COLO829 (cell line): ENCODE measurements at regions not wholly inside any gene's neighbourhood (a gene's known extent, or its start where the extent isn't known, plus 50 kb on each side); places are given as distances from the start of the nearest gene placed in this dataset.

ENCODE experiments used
- DNase-seq: peaks from one replicate; pipeline ENCODE4 v3.0.0; 2012; ENCODE audit warnings: low spot score

DNA sequence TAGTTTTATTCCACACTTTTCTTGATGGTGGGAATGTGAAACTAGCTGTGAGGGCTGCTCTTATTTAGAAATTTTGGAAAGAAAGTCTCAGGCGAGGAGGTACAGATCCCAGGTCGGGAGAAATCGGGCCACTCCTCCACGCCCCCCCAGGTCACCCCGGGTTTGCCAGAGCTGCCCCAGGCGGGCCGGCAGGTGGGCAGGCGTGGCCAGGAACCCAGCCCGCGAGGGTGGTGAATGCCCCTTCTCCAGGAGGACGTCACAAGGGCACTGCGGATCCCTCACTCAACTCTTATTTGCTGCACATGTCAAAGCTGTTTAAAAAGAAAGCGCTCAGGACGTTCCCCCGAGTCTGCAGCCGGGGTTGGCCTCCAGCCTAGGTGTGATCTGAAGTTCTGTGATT, 60.5 kb upstream of the SLCO4A1 start:
- no peak for DNase-seq

GRCh38 chr20:62583424-62583920, 58.8 kb upstream of the SLCO4A1 start:
- no peak for DNase-seq

GRCh38 chr20:62584671-62585460, 57.4 kb upstream of the SLCO4A1 start:
- DNase-seq: no peak

DNA sequence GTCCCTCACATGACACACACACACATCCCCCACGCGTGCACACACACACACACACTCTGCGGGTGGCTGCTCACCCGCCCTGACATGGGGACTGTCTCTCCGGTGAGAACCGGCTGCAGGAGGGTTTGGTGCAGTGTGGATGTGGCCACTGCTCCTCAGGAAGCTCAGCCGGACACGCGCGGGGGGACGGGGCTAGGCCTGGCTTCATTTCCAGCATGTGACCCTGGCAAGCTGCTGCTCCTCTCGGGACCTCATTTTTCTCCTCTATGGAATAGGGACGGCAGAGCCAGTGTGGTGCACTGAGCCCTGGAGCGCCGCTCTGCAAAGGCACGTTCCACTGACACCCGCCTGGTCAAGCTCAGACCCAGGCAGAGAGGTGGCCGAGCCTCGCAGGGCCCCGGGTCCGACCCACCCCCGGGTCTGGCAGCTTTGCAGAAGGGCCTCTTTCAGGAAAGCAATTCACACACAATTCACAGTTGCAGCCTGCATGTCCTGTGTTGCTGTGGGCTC, 56.8 kb upstream of the SLCO4A1 start:
- DNase-seq: no peak

DNA sequence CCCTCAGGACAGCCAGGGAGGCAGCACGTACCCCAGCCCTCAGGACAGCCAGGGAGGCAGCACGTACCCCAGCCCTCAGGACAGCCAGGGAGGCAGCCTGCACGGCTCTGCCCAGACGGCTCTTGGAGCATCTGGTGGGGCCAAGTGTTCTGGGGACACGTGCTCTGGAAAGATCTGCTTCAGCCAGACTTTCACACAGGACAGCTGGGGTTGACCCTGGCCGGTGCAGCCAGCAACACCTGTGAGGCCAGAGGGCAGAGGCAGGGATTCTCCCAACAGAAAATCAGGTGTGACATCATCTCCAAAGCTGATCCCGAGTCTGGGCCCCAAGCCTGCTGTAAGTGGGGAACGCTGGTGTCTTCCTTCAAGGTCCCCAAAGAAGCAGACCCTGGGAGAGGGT, 55.5 kb upstream of the SLCO4A1 start:
- DNase-seq: no peak

DNA sequence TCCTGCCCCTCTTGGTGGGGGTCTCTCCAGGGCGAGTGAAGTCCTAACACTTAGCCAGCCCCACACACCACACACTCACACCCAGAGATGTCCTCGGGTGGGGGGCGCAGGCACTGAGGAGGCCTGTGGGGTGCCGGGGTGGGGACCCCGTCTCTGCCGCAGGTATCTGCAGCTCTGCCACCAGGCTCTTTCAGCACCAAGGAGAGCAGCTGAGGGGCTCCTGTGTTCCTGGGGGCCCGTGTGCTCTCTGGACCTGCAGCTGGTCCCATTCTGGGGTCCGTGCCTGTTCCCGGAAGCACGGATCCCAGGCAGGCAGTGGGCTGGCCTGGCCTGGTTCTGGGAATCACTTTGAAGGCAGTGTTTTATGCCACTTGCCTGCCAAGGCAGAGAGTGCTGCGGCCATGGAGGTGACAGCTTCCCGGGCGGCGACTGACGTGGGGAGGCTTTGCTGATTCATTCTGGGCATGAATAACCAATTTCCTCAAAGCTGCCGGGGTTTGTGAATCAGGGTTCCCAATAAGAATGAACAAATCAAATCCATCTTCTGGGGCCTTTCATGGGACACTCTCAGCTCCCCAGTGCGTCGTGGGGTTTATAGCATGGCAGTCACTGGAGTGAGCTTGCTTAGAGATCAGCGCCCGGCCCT, 54.4 kb upstream of the SLCO4A1 start:
- no peak for DNase-seq

DNA sequence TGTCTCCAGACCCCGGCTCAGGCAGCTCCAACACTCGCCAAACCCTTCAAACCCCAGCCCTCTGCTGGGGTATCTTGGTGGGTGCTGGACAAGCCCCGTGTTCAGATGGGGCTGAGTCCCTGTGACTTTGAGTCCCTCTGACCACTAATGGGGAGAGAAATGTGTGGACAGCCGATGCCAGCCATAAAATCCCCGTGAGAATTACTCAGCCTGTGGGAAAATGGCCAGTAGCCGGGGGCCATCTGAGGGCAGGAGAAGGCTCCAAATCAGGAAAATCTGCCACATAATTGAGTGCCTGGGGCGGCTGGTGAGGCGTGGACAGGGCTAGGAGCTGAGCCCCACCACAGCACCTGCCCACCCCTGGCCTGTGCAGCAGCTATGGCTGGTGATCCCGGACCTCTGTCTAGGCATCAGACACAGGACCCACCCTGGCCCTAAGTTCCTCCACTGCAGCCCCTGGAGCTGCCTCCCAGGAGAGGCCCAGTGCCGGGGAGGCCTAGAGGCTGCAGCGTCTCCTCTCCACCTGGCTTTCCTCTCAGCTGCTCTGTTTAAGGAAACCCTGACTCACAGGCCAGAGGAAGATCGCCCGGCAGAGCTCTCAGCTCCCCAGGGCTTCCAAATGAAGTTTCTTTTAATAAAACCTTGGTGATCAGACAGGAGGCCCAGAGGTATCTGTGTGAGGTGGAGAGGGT, 53.7 kb upstream of the SLCO4A1 start:
- no peak for DNase-seq

DNA sequence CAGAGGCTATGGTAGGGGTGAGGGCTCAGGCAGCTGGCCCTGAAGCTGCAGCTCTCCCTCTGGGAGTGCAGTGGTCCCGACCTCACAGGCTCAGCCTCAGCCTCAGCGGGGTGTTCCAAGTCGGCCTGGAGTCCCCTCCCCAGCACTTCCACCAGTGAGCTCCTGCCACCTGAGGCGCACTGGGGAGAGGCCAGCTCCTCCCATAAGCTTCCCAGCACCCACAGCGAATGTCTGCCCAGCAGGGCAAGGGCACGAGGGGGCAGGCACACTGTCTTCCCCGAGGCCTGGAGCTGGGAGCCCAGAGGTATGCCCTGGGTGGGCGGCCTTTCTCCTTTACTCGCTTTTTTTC, 53.2 kb upstream of the SLCO4A1 start:
- DNase-seq: no peak

GRCh38 chr20:62589720-62590119, 52.6 kb upstream of the SLCO4A1 start:
- no peak for DNase-seq

DNA sequence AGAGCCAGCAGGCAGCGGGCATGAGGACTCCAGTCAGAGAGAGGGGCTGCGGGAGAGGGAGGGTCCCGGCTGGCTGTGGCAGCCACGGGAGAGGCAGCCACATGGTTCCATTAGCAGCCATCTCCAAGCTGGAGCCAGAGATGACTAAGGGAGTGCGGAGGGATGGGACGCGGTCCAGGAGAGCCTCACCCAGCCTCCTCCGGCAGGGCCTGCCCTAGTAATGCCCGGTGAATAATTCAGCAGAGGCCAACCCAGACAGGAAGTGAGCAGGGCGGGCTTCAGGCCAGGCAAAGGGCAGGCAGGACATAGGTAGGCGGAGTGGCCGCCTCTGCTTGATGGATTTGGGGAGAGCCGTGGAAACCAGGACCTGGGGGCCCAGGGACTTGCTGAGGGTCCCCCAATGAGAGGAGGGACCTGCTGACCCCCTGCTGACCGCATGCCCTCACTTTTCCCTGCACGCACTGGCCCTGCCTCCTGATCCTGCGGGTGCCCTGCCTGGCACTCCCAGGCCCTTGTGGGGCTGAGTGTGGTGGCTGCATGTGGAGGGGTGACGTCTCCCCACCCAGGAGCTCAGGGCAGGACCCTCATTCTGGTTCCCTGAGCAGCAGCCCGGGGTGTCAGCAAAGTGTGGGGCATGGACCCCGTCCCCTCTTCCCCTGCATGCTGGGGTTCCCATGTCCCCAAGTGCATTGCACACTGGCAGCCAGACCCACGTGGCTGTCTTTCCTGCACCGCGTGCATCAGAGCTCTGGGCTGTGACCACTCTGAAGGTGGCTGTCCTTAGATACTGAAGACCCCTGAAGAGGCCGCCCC, 51.8 kb upstream of the SLCO4A1 start:
- peak; percentile 82 for DNase-seq

GRCh38 chr20:62591122-62591468, 51.2 kb upstream of the SLCO4A1 start:
- no peak for DNase-seq

DNA sequence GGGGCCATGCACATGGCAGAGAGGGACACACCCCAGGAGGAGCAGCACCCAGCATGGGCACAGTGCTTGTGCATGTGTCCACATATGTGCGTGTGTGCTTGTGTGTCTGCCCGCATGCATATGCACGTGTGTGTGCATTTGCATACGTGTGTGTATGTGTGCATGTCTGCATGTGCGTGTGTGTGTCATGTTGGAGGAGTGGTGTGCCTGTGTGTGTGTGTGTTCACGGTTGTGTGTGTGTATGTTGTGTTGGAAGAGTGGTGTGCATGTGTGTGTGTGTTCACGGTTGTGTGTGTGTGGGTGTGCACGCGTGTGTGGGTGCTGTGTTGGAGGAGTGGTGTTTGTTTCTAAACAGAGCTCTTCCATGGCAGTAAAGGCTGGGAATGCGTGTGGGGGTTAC, 50.7 kb upstream of the SLCO4A1 start:
- no peak for DNase-seq
